Breast epithelium (tissue), 3 donors: ENCODE measurements at regions not wholly inside any gene's neighbourhood (a gene's known extent, or its start where the extent isn't known, plus 50 kb on each side); places are given as distances from the start of the nearest gene placed in this dataset.

Experiments
- POLR2A ChIP-seq: fragments of 450-650 bp; IDR thresholded peaks from one replicate; pipeline ENCODE4 v1.6.1; 2016; ENCODE audit warnings: antibody characterized with exemption, mild to moderate bottlenecking, moderate library complexity
- POLR2AphosphoS5 ChIP-seq, 3 donors: sonication (generic); formaldehyde crosslinking; IDR thresholded peaks; one replicate each; pipeline ENCODE4 v1.6.1; 2017; ENCODE audit warnings: antibody characterized with exemption in 3 of 3
- TF ChIP-seq, protein P1 (sequence below), 3 donors: fragments of 450-650 bp; IDR thresholded peaks; one replicate each; pipeline ENCODE4 v1.5.1; 2016 to 2017; ENCODE audit warnings: antibody characterized with exemption in 3 of 3, mild to moderate bottlenecking in 3 of 3, moderate library complexity in 3 of 3

DNA sequence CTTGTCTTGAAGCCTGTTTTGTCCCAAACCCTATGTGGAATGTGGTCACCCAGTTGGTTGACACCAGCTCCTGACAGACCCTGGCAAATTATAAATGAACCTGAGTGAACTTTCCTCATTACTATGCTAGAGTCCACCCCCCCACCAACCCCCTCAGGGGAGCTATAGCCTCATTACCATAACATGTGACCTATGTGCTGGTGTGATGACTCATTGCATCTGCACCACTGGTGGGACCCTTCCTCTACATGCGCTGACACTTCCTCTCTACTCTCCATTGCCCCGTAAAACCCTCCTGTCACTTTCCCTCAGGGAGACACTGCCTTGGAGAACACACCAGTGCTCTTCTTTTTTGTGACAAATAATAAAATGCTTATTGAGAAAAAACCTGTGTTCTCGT lies 105.0 kb upstream of the SESN3 start:
- TF ChIP-seq, protein P1, sequence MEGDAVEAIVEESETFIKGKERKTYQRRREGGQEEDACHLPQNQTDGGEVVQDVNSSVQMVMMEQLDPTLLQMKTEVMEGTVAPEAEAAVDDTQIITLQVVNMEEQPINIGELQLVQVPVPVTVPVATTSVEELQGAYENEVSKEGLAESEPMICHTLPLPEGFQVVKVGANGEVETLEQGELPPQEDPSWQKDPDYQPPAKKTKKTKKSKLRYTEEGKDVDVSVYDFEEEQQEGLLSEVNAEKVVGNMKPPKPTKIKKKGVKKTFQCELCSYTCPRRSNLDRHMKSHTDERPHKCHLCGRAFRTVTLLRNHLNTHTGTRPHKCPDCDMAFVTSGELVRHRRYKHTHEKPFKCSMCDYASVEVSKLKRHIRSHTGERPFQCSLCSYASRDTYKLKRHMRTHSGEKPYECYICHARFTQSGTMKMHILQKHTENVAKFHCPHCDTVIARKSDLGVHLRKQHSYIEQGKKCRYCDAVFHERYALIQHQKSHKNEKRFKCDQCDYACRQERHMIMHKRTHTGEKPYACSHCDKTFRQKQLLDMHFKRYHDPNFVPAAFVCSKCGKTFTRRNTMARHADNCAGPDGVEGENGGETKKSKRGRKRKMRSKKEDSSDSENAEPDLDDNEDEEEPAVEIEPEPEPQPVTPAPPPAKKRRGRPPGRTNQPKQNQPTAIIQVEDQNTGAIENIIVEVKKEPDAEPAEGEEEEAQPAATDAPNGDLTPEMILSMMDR (IDR thresholded peaks at IDR 0.05): no peak
- no peak for TF ChIP-seq POLR2AphosphoS5 (IDR thresholded peaks at IDR 0.05)
- TF ChIP-seq POLR2A: no peak
